ENCODE measurements at regions not wholly inside any gene's neighbourhood (a gene's known extent, or its start where the extent isn't known, plus 50 kb on each side); places are given as distances from the start of the nearest gene placed in this dataset.

GRCh38 chr18:30103881-30104280 lies 938.7 kb downstream of the DSC3 start:
- Histone ChIP-seq H3K9me3 (no peaks in the 10 kb centered on the region), H3K4me3 (no peak overlapping the region), H3K27me3 (no peaks in the 10 kb centered on the region), H3K4me1 (no peaks in the 10 kb centered on the region), H3K36me3 (no peaks in the 10 kb centered on the region), H3K27ac (no peak overlapping the region)
- no peak for ATAC-seq
- TF ChIP-seq CTCF (IDR thresholded peaks at IDR 0.05): no peak
- WGBS (ENCODE audit: insufficient coverage, low coverage, low lambda C conversion rate, missing lambda C conversion rate): 66% methylated on average over 2 of the region's 2 CpGs
- DNase-seq: no peak
- intact Hi-C loops (cut with DNase I): no loop called here

DNA sequence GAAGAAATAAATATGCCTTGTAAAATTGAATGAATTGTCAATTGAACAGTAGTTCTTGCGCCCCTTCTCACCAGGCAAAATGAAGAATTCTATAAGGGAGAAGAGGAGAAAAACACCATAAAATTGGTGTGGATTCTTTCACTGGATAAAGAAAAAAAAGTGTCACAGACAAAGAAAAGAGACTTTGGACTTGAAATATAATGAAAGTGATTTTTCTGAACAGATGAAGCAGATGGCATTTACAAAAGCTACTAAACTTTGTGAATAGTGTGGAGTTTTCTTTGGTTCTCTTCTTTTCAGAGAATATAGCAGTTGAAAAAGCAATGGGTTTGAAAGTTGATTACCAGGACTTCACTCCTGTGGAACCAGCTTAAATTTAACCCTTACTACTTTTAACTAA lies 945.7 kb downstream of the DSC3 start:
- 75% methylated on average over 1 of the region's 1 CpG for WGBS (ENCODE audit: insufficient coverage, low coverage, low lambda C conversion rate, missing lambda C conversion rate)
- ATAC-seq: no peak
- H3K4me1 ChIP-seq: no peaks in the 10 kb centered on the region
- no peak overlapping the region for H3K4me3 ChIP-seq
- TF ChIP-seq CTCF (IDR thresholded peaks at IDR 0.05) (no peak), POLR2A (IDR thresholded peaks at IDR 0.05) (no peak)
- no peak overlapping the region for H3K27ac ChIP-seq
- DNase-seq: no peak
- H3K36me3 ChIP-seq: no peaks in the 10 kb centered on the region
- intact Hi-C loops (cut with DNase I): no loop called here
- H3K9me3 ChIP-seq: no peaks in the 10 kb centered on the region
- H3K27me3 ChIP-seq: no peaks in the 10 kb centered on the region

GRCh38 chr18:30094556-30094955 lies 948.0 kb downstream of the DSC3 start:
- no peak for DNase-seq
- no peaks in the 10 kb centered on the region for H3K9me3 ChIP-seq
- no peak overlapping the region for H3K4me3 ChIP-seq
- no peaks in the 10 kb centered on the region for H3K36me3 ChIP-seq
- WGBS (ENCODE audit: insufficient coverage, low coverage, low lambda C conversion rate, missing lambda C conversion rate): 51% methylated on average over 2 of the region's 2 CpGs
- no peaks in the 10 kb centered on the region for H3K27me3 ChIP-seq
- intact Hi-C loops (cut with DNase I): no loop called here
- no peak for ATAC-seq
- no peak overlapping the region for H3K27ac ChIP-seq
- H3K4me1 ChIP-seq: no peaks in the 10 kb centered on the region
- TF ChIP-seq POLR2A (IDR thresholded peaks at IDR 0.05) (no peak), CTCF (IDR thresholded peaks at IDR 0.05) (no peak)

DNA sequence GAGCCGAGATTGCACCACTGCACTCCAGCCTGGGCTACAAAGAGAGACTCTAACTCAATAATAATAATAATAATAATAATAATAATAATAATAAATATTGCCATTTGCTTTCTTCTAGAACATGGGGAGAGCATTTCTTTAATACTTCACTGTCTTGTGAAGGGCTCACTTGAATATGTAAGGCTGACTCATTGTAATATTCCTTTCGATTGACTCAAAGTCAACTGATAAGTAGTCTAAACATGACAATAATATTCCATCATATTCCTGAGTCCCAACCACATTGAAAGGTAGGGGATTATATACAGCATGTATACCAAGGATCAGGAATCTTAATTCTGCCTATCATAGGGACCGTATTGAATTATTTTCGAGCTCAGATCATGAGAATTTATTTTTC lies 949.2 kb downstream of the DSC3 start:
- 34% methylated on average over 4 of the region's 4 CpGs for WGBS (ENCODE audit: insufficient coverage, low coverage, low lambda C conversion rate, missing lambda C conversion rate)
- H3K27ac ChIP-seq: no peak overlapping the region
- no peaks in the 10 kb centered on the region for H3K27me3 ChIP-seq
- H3K4me3 ChIP-seq: no peak overlapping the region
- H3K4me1 ChIP-seq: no peaks in the 10 kb centered on the region
- H3K36me3 ChIP-seq: no peaks in the 10 kb centered on the region
- intact Hi-C loops (cut with DNase I): no loop called here
- H3K9me3 ChIP-seq: no peaks in the 10 kb centered on the region
- ATAC-seq: no peak
- TF ChIP-seq CTCF (IDR thresholded peaks at IDR 0.05) (no peak), POLR2A (IDR thresholded peaks at IDR 0.05) (no peak)
- no peak for DNase-seq

GRCh38 chr18:30088238-30089015 lies 954.1 kb downstream of the DSC3 start:
- Histone ChIP-seq H3K9me3 (no peaks in the 10 kb centered on the region), H3K27ac (no peak overlapping the region), H3K27me3 (no peaks in the 10 kb centered on the region), H3K36me3 (no peaks in the 10 kb centered on the region), H3K4me3 (no peak overlapping the region), H3K4me1 (no peaks in the 10 kb centered on the region)
- ATAC-seq (no peak), DNase-seq (no peak)
- intact Hi-C loops (cut with DNase I): no loop called here
- TF ChIP-seq CTCF (IDR thresholded peaks at IDR 0.05) (no peak), POLR2A (IDR thresholded peaks at IDR 0.05) (no peak)
